WTC11 (cell line): ENCODE measurements at regions not wholly inside any gene's neighbourhood (a gene's known extent, or its start where the extent isn't known, plus 50 kb on each side); places are given as distances from the start of the nearest gene placed in this dataset.

Experiments
- ATF1 ChIP-seq: sonication (generic); formaldehyde crosslinking; IDR thresholded peaks from 2 replicates; pipeline ENCODE4 v1.8.1; 2023; ENCODE audit warnings: mild to moderate bottlenecking, moderate library complexity, missing genetic modification reagents
- CREB1 ChIP-seq: sonication (generic); formaldehyde crosslinking; IDR thresholded peaks from 2 replicates; pipeline ENCODE4 v1.8.0; 2023; ENCODE audit warnings: mild to moderate bottlenecking, missing genetic modification reagents
- FOXJ3 ChIP-seq: sonication (generic); formaldehyde crosslinking; IDR thresholded peaks from 2 replicates; pipeline ENCODE4 v1.9.0; 2021; ENCODE audit warnings: missing genetic modification reagents, mild to moderate bottlenecking, borderline replicate concordance
- FOXK1 ChIP-seq: sonication (generic); formaldehyde crosslinking; IDR thresholded peaks from 2 replicates; pipeline ENCODE4 v1.8.0; 2022; ENCODE audit warnings: mild to moderate bottlenecking, moderate library complexity, missing genetic modification reagents
- KAT7 ChIP-seq: sonication (generic); formaldehyde crosslinking; IDR thresholded peaks from 2 replicates; pipeline ENCODE4 v1.8.1; 2023; ENCODE audit warnings: missing genetic modification reagents, mild to moderate bottlenecking, borderline replicate concordance
- MYBL2 ChIP-seq: sonication (generic); formaldehyde crosslinking; IDR thresholded peaks from 2 replicates; pipeline ENCODE4 v1.8.1; 2023; ENCODE audit warnings: mild to moderate bottlenecking, moderate library complexity, missing genetic modification reagents
- NFE2L1 ChIP-seq: sonication (generic); formaldehyde crosslinking; IDR thresholded peaks from 2 replicates; pipeline ENCODE4 v1.8.1; 2023; ENCODE audit warnings: missing genetic modification reagents
- SP1 ChIP-seq: sonication (generic); formaldehyde crosslinking; conservative IDR thresholded peaks from 2 replicates; pipeline ENCODE4 v1.8.1; 2022; ENCODE audit warnings: missing genetic modification reagents
- TCF7 ChIP-seq: sonication (generic); formaldehyde crosslinking; IDR thresholded peaks from 2 replicates; pipeline ENCODE4 v1.8.0; 2022; ENCODE audit warnings: mild to moderate bottlenecking, low read depth, missing genetic modification reagents, moderate library complexity
- TEAD4 ChIP-seq: sonication (generic); formaldehyde crosslinking; IDR thresholded peaks from 2 replicates; pipeline ENCODE4 v1.8.0; 2022; ENCODE audit warnings: mild to moderate bottlenecking, missing genetic modification reagents
- TF ChIP-seq, protein P1 (sequence below): fragments of 200-600 bp; IDR thresholded peaks from 2 replicates; pipeline ENCODE4 v1.8.0; 2022; ENCODE audit warnings: antibody characterized with exemption
- TF ChIP-seq, protein P2 (sequence below): sonication (generic); formaldehyde crosslinking; IDR thresholded peaks from 2 replicates; pipeline ENCODE4 v1.8.0; 2023; ENCODE audit warnings: missing genetic modification reagents
- TF ChIP-seq, protein P3 (sequence below): sonication (generic); formaldehyde crosslinking; IDR thresholded peaks from 2 replicates; pipeline ENCODE4 v1.8.1; 2022; ENCODE audit warnings: mild to moderate bottlenecking, missing genetic modification reagents, moderate library complexity, borderline replicate concordance

DNA sequence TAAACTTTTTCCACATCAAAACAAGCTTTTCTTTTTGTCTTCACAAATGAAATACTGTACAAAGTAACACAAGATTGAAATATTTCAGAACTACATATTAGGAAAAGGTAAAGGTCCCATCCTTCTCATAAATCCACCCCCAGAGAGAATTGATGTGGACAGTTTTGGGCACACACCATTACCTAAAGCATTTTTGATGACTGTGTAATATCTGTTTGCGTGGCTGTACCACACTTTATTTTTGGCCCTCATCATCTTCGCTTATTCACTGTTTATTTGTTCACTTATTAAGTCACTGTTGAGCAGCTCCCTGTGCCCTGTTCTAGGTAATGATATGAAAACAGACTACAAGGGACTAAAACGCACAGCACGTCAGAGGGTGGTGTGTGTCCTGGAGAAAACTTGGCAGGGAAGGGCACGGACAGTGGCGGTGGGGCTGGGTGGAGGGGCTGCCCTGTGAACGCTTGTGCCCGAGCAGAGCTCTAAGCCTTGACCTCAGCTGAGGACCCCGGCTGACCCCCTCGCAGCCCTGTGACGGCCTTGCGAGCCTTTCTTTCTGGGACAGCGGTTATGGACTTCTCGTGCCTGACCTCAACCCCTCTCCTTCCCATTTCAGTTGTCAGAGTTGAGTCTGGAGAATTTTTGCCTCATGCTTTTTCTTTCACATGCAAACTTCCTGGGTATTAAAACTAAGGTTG is 241.3 kb downstream of the EMX2 start:
- TF ChIP-seq, protein P1, sequence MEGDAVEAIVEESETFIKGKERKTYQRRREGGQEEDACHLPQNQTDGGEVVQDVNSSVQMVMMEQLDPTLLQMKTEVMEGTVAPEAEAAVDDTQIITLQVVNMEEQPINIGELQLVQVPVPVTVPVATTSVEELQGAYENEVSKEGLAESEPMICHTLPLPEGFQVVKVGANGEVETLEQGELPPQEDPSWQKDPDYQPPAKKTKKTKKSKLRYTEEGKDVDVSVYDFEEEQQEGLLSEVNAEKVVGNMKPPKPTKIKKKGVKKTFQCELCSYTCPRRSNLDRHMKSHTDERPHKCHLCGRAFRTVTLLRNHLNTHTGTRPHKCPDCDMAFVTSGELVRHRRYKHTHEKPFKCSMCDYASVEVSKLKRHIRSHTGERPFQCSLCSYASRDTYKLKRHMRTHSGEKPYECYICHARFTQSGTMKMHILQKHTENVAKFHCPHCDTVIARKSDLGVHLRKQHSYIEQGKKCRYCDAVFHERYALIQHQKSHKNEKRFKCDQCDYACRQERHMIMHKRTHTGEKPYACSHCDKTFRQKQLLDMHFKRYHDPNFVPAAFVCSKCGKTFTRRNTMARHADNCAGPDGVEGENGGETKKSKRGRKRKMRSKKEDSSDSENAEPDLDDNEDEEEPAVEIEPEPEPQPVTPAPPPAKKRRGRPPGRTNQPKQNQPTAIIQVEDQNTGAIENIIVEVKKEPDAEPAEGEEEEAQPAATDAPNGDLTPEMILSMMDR: no peak
- TF ChIP-seq, protein P2, sequence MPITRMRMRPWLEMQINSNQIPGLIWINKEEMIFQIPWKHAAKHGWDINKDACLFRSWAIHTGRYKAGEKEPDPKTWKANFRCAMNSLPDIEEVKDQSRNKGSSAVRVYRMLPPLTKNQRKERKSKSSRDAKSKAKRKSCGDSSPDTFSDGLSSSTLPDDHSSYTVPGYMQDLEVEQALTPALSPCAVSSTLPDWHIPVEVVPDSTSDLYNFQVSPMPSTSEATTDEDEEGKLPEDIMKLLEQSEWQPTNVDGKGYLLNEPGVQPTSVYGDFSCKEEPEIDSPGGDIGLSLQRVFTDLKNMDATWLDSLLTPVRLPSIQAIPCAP: no peak
- TF ChIP-seq FOXK1 (no peak), KAT7 (CRISPR knock-in tag) (no peak), NFE2L1 (CRISPR knock-in tag) (no peak), FOXJ3 (CRISPR knock-in tag) (no peak), TEAD4 (no peak), ATF1 (no peak), SP1 (CRISPR knock-in tag) (no peak), TCF7 (no peak), CREB1 (no peak), MYBL2 (CRISPR knock-in tag) (no peak)
- TF ChIP-seq, protein P3, sequence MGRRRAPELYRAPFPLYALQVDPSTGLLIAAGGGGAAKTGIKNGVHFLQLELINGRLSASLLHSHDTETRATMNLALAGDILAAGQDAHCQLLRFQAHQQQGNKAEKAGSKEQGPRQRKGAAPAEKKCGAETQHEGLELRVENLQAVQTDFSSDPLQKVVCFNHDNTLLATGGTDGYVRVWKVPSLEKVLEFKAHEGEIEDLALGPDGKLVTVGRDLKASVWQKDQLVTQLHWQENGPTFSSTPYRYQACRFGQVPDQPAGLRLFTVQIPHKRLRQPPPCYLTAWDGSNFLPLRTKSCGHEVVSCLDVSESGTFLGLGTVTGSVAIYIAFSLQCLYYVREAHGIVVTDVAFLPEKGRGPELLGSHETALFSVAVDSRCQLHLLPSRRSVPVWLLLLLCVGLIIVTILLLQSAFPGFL (CRISPR knock-in tag): no peak
